Hematopoietic multipotent progenitor cell treated with erythropoietin and hydrocortisone succinate and interleukin-3 and kit ligand, for 8 days (in vitro differentiated cells): ENCODE measurements at regions not wholly inside any gene's neighbourhood (a gene's known extent, or its start where the extent isn't known, plus 50 kb on each side); places are given as distances from the start of the nearest gene placed in this dataset.

Experiments used
- DNase-seq: peaks from one replicate; pipeline ENCODE4 v3.0.0-alpha.2; 2015

- DNase-seq: no peak
Measured at GRCh38 chr15:62377736-62378480, 212.8 kb upstream of the C2CD4B start.

- no peak for DNase-seq
Measured at GRCh38 chr15:62378772-62379498, 213.8 kb upstream of the C2CD4B start.

GRCh38 chr15:62380011-62380410 is 214.9 kb upstream of the C2CD4B start:
- no peak for DNase-seq

- DNase-seq: no peak
Measured at GRCh38 chr15:62382046-62382445, 217.0 kb upstream of the C2CD4B start.

- DNase-seq: peak; percentile 77
Measured at GRCh38 chr15:62389885-62390790, 225.1 kb upstream of the C2CD4B start, which contains the start of gene TLN2. TLN2 (plus strand) TSS chr15:62390550.

GRCh38 chr15:62390791-62391640 is 225.9 kb upstream of the C2CD4B start:
- peak; percentile 47 for DNase-seq

GRCh38 chr15:62391641-62392262 is 226.7 kb upstream of the C2CD4B start:
- DNase-seq: peak; percentile 50

GRCh38 chr15:62392376-62392775 is 227.3 kb upstream of the C2CD4B start:
- DNase-seq: peak; percentile 10

GRCh38 chr15:62393196-62393595 is 228.1 kb upstream of the C2CD4B start:
- no peak for DNase-seq

- DNase-seq: no peak
Measured at GRCh38 chr15:62394079-62394478, 229.0 kb upstream of the C2CD4B start.

- no peak for DNase-seq
Measured at GRCh38 chr15:62400778-62401177, 235.7 kb upstream of the C2CD4B start.

GRCh38 chr15:62402687-62403086 is 237.6 kb upstream of the C2CD4B start:
- DNase-seq: no peak

GRCh38 chr15:62403164-62403809 is 238.2 kb upstream of the C2CD4B start:
- DNase-seq: peak; percentile 50

- DNase-seq: no peak
Measured at GRCh38 chr15:62404194-62404985, 239.3 kb upstream of the C2CD4B start.

- no peak for DNase-seq
Measured at GRCh38 chr15:62406305-62406891, 241.3 kb upstream of the C2CD4B start.

GRCh38 chr15:62407216-62407615 is 242.1 kb upstream of the C2CD4B start:
- DNase-seq: no peak

- DNase-seq: peak; percentile 16
Measured at GRCh38 chr15:62407962-62408361, 242.9 kb upstream of the C2CD4B start.

GRCh38 chr15:62409466-62409865 is 244.4 kb upstream of the C2CD4B start:
- no peak for DNase-seq

- DNase-seq: no peak
Measured at GRCh38 chr15:62412686-62413085, 247.6 kb upstream of the C2CD4B start.

GRCh38 chr15:62413153-62413552 is 248.1 kb upstream of the C2CD4B start:
- no peak for DNase-seq
